ENCODE measurements at regions not wholly inside any gene's neighbourhood (a gene's known extent, or its start where the extent isn't known, plus 50 kb on each side); places are given as distances from the start of the nearest gene placed in this dataset.

- no peak for TF ChIP-seq POLR2A (IDR thresholded peaks at IDR 0.05)
- TF ChIP-seq EP300 (IDR thresholded peaks at IDR 0.05), result no peak
Measured at GRCh38 chr4:38308728-38309311, 348.6 kb downstream of the PTTG2 start.

Data from gastroesophageal sphincter (tissue), 2 donors.